ENCODE measurements at regions not wholly inside any gene's neighbourhood (a gene's known extent, or its start where the extent isn't known, plus 50 kb on each side); places are given as distances from the start of the nearest gene placed in this dataset.

GRCh38 chr1:82903626-82904025 lies 1095.3 kb downstream of the TTLL7 start:
- WGBS, 2 experiments (ENCODE audit: insufficient coverage in 2 of 2) = 100% methylated on average over 2 of the region's 4 CpGs; no CpG with 5 or more reads in 1 of the 2 experiments
- H3K4me3 ChIP-seq (ENCODE audit: extremely low read depth, insufficient read depth, low read length, poor library complexity, severe bottlenecking) = no peak overlapping the region
- no peaks in the 10 kb centered on the region for H3K9me3 ChIP-seq (ENCODE audit: control insufficient read depth, low read length)
- H3K36me3 ChIP-seq (ENCODE audit: control insufficient read depth, insufficient read depth, low read length) = no peaks in the 10 kb centered on the region
- no peak overlapping the region for H3K27ac ChIP-seq (ENCODE audit: low read depth, low read length, severe bottlenecking)
- H3K4me1 ChIP-seq (ENCODE audit: control insufficient read depth, insufficient read depth, low read length, poor library complexity, severe bottlenecking) = no peaks in the 10 kb centered on the region

- 86 to 100% methylated on average over 1 to 2 of the region's 5 CpGs for WGBS, 2 experiments (ENCODE audit: insufficient coverage in 2 of 2)
- H3K9me3 ChIP-seq (ENCODE audit: control insufficient read depth, low read length) = no peaks in the 10 kb centered on the region
- H3K27ac ChIP-seq (ENCODE audit: low read depth, low read length, severe bottlenecking) = no peak overlapping the region
- no peaks in the 10 kb centered on the region for H3K4me1 ChIP-seq (ENCODE audit: control insufficient read depth, insufficient read depth, low read length, poor library complexity, severe bottlenecking)
- no peaks in the 10 kb centered on the region for H3K36me3 ChIP-seq (ENCODE audit: control insufficient read depth, insufficient read depth, low read length)
- H3K4me3 ChIP-seq (ENCODE audit: extremely low read depth, insufficient read depth, low read length, poor library complexity, severe bottlenecking) = no peak overlapping the region
These were observed 1097.4 kb downstream of the TTLL7 start for GRCh38 chr1:82901561-82901960.

- no peak overlapping the region for H3K4me3 ChIP-seq (ENCODE audit: extremely low read depth, insufficient read depth, low read length, poor library complexity, severe bottlenecking)
- no peaks in the 10 kb centered on the region for H3K4me1 ChIP-seq (ENCODE audit: control insufficient read depth, insufficient read depth, low read length, poor library complexity, severe bottlenecking)
- no CpG with 5 or more reads among the region's 1 CpG for WGBS, 2 experiments (ENCODE audit: insufficient coverage in 2 of 2)
- H3K9me3 ChIP-seq (ENCODE audit: control insufficient read depth, low read length) = no peaks in the 10 kb centered on the region
- no peak overlapping the region for H3K27ac ChIP-seq (ENCODE audit: low read depth, low read length, severe bottlenecking)
- no peaks in the 10 kb centered on the region for H3K36me3 ChIP-seq (ENCODE audit: control insufficient read depth, insufficient read depth, low read length)
These were observed 1097.8 kb downstream of the TTLL7 start for GRCh38 chr1:82901118-82901517.

GRCh38 chr1:82899017-82899416 lies 1098.3 kb downstream of the ADGRL2 start:
- Histone ChIP-seq H3K4me3 (ENCODE audit: extremely low read depth, insufficient read depth, low read length, poor library complexity, severe bottlenecking) (no peak overlapping the region), H3K27ac (ENCODE audit: low read depth, low read length, severe bottlenecking) (no peak overlapping the region), H3K9me3 (ENCODE audit: control insufficient read depth, low read length) (no peaks in the 10 kb centered on the region), H3K4me1 (ENCODE audit: control insufficient read depth, insufficient read depth, low read length, poor library complexity, severe bottlenecking) (no peaks in the 10 kb centered on the region), H3K36me3 (ENCODE audit: control insufficient read depth, insufficient read depth, low read length) (no peaks in the 10 kb centered on the region)
- 83 to 94% methylated on average over 1 to 3 of the region's 3 CpGs for WGBS, 2 experiments (ENCODE audit: insufficient coverage in 2 of 2)

- 100% methylated on average over 1 of the region's 1 CpG; no CpG with 5 or more reads in 1 of the 2 experiments for WGBS, 2 experiments (ENCODE audit: insufficient coverage in 2 of 2)
- no peak overlapping the region for H3K4me3 ChIP-seq (ENCODE audit: extremely low read depth, insufficient read depth, low read length, poor library complexity, severe bottlenecking)
- H3K9me3 ChIP-seq (ENCODE audit: control insufficient read depth, low read length) = no peaks in the 10 kb centered on the region
- H3K36me3 ChIP-seq (ENCODE audit: control insufficient read depth, insufficient read depth, low read length) = no peaks in the 10 kb centered on the region
- H3K27ac ChIP-seq (ENCODE audit: low read depth, low read length, severe bottlenecking) = no peak overlapping the region
- no peaks in the 10 kb centered on the region for H3K4me1 ChIP-seq (ENCODE audit: control insufficient read depth, insufficient read depth, low read length, poor library complexity, severe bottlenecking)
These were observed 1096.8 kb downstream of the ADGRL2 start for GRCh38 chr1:82897549-82897948.

GRCh38 chr1:82896036-82896435 lies 1095.3 kb downstream of the ADGRL2 start:
- Histone ChIP-seq H3K4me3 (ENCODE audit: extremely low read depth, insufficient read depth, low read length, poor library complexity, severe bottlenecking) (no peak overlapping the region), H3K27ac (ENCODE audit: low read depth, low read length, severe bottlenecking) (no peak overlapping the region)

GRCh38 chr1:82894635-82895034 lies 1093.9 kb downstream of the ADGRL2 start:
- Histone ChIP-seq H3K36me3 (ENCODE audit: control insufficient read depth, insufficient read depth, low read length) (no peaks in the 10 kb centered on the region), H3K4me1 (ENCODE audit: control insufficient read depth, insufficient read depth, low read length, poor library complexity, severe bottlenecking) (no peaks in the 10 kb centered on the region), H3K4me3 (ENCODE audit: extremely low read depth, insufficient read depth, low read length, poor library complexity, severe bottlenecking) (no peak overlapping the region), H3K9me3 (ENCODE audit: control insufficient read depth, low read length) (no peaks in the 10 kb centered on the region), H3K27ac (ENCODE audit: low read depth, low read length, severe bottlenecking) (no peak overlapping the region)
- WGBS, 2 experiments (ENCODE audit: insufficient coverage in 2 of 2) = 60 to 100% methylated on average over 1 of the region's 3 CpGs

More at GRCh38 chr1:82896036-82896435, 1095.3 kb downstream of the ADGRL2 start:
- Histone ChIP-seq H3K9me3 (ENCODE audit: control insufficient read depth, low read length) (no peaks in the 10 kb centered on the region), H3K4me1 (ENCODE audit: control insufficient read depth, insufficient read depth, low read length, poor library complexity, severe bottlenecking) (no peaks in the 10 kb centered on the region), H3K36me3 (ENCODE audit: control insufficient read depth, insufficient read depth, low read length) (no peaks in the 10 kb centered on the region)

- Histone ChIP-seq H3K27ac (ENCODE audit: low read depth, low read length, severe bottlenecking) (no peak overlapping the region), H3K4me1 (ENCODE audit: control insufficient read depth, insufficient read depth, low read length, poor library complexity, severe bottlenecking) (no peaks in the 10 kb centered on the region), H3K9me3 (ENCODE audit: control insufficient read depth, low read length) (no peaks in the 10 kb centered on the region), H3K4me3 (ENCODE audit: extremely low read depth, insufficient read depth, low read length, poor library complexity, severe bottlenecking) (no peak overlapping the region), H3K36me3 (ENCODE audit: control insufficient read depth, insufficient read depth, low read length) (no peaks in the 10 kb centered on the region)
- WGBS, 2 experiments (ENCODE audit: insufficient coverage in 2 of 2) = 100% methylated on average over 3 of the region's 5 CpGs; no CpG with 5 or more reads in 1 of the 2 experiments
These were observed 1093.2 kb downstream of the ADGRL2 start for GRCh38 chr1:82893712-82894470.

- no peaks in the 10 kb centered on the region for H3K9me3 ChIP-seq (ENCODE audit: control insufficient read depth, low read length)
- no peak overlapping the region for H3K4me3 ChIP-seq (ENCODE audit: extremely low read depth, insufficient read depth, low read length, poor library complexity, severe bottlenecking)
- no peak overlapping the region for H3K27ac ChIP-seq (ENCODE audit: low read depth, low read length, severe bottlenecking)
- H3K4me1 ChIP-seq (ENCODE audit: control insufficient read depth, insufficient read depth, low read length, poor library complexity, severe bottlenecking) = no peaks in the 10 kb centered on the region
- WGBS, 2 experiments (ENCODE audit: insufficient coverage in 2 of 2) = 58 to 100% methylated on average over 2 of the region's 3 CpGs
- no peaks in the 10 kb centered on the region for H3K36me3 ChIP-seq (ENCODE audit: control insufficient read depth, insufficient read depth, low read length)
These were observed 1079.8 kb downstream of the ADGRL2 start for GRCh38 chr1:82880506-82880905.

- Histone ChIP-seq H3K4me1 (ENCODE audit: control insufficient read depth, insufficient read depth, low read length, poor library complexity, severe bottlenecking) (no peaks in the 10 kb centered on the region), H3K27ac (ENCODE audit: low read depth, low read length, severe bottlenecking) (no peak overlapping the region), H3K4me3 (ENCODE audit: extremely low read depth, insufficient read depth, low read length, poor library complexity, severe bottlenecking) (no peak overlapping the region), H3K36me3 (ENCODE audit: control insufficient read depth, insufficient read depth, low read length) (no peaks in the 10 kb centered on the region), H3K9me3 (ENCODE audit: control insufficient read depth, low read length) (no peaks in the 10 kb centered on the region)
- 78% methylated on average over 3 of the region's 4 CpGs; no CpG with 5 or more reads in 1 of the 2 experiments for WGBS, 2 experiments (ENCODE audit: insufficient coverage in 2 of 2)
These were observed 1079.1 kb downstream of the ADGRL2 start for GRCh38 chr1:82879701-82880305.

GRCh38 chr1:82875170-82875569 lies 1074.4 kb downstream of the ADGRL2 start:
- H3K9me3 ChIP-seq (ENCODE audit: control insufficient read depth, low read length) = no peaks in the 10 kb centered on the region
- WGBS, 2 experiments (ENCODE audit: insufficient coverage in 2 of 2) = 100% methylated on average over 1 of the region's 1 CpG; no CpG with 5 or more reads in 1 of the 2 experiments
- H3K4me3 ChIP-seq (ENCODE audit: extremely low read depth, insufficient read depth, low read length, poor library complexity, severe bottlenecking) = no peak overlapping the region
- no peaks in the 10 kb centered on the region for H3K4me1 ChIP-seq (ENCODE audit: control insufficient read depth, insufficient read depth, low read length, poor library complexity, severe bottlenecking)
- no peaks in the 10 kb centered on the region for H3K36me3 ChIP-seq (ENCODE audit: control insufficient read depth, insufficient read depth, low read length)
- H3K27ac ChIP-seq (ENCODE audit: low read depth, low read length, severe bottlenecking) = no peak overlapping the region

Data from mesodermal cell (in vitro differentiated cells).